ENCODE measurements at regions not wholly inside any gene's neighbourhood (a gene's known extent, or its start where the extent isn't known, plus 50 kb on each side); places are given as distances from the start of the nearest gene placed in this dataset.

- ChIA-PET POLR2A (no interaction called here), CTCF (no interaction called here)
- H3K4me3 ChIP-seq (ENCODE audit: low read depth, low read length) = no peak overlapping the region
- no peaks in the 10 kb centered on the region for H3K36me3 ChIP-seq (ENCODE audit: control insufficient read depth in 2 of 2, insufficient read depth in 1 of 2, low read length in 2 of 2)
- no peaks in the 10 kb centered on the region for H3K9me3 ChIP-seq (ENCODE audit: control insufficient read depth, insufficient read depth, low read depth, low read length)
- no peak overlapping the region for H3K27ac ChIP-seq (ENCODE audit: extremely low read depth, low read depth, low read length)
- H3K4me1 ChIP-seq (ENCODE audit: control insufficient read depth, insufficient read depth, low read length) = no peaks in the 10 kb centered on the region
- TF ChIP-seq GFI1B (tag by site-specific recombination; IDR thresholded peaks at IDR 0.05) (no peak), PRDM1 (tag by site-specific recombination; IDR thresholded peaks at IDR 0.05) (no peak), RBAK (tag by site-specific recombination; IDR thresholded peaks at IDR 0.05) (no peak), ZNF626 (tag by site-specific recombination; IDR thresholded peaks at IDR 0.05) (no peak), ZNF302 (tag by site-specific recombination; IDR thresholded peaks at IDR 0.05; ENCODE audit: low read depth) (no peak), ZNF416 (tag by site-specific recombination; IDR thresholded peaks at IDR 0.05) (no peak), ZNF488 (tag by site-specific recombination; IDR thresholded peaks at IDR 0.05) (no peak), ZNF140 (tag by site-specific recombination; IDR thresholded peaks at IDR 0.05) (no peak), EGR2 (tag by site-specific recombination; IDR thresholded peaks at IDR 0.05; ENCODE audit: low read depth) (no peak), GLI4 (tag by site-specific recombination; IDR thresholded peaks at IDR 0.05) (no peak), GLI2 (tag by site-specific recombination; IDR thresholded peaks at IDR 0.05; ENCODE audit: borderline replicate concordance, low read depth) (no peak), ZNF548 (tag by site-specific recombination; IDR thresholded peaks at IDR 0.05) (no peak), ZNF624 (tag by site-specific recombination; IDR thresholded peaks at IDR 0.05) (no peak), ZNF776 (tag by site-specific recombination; IDR thresholded peaks at IDR 0.05; ENCODE audit: borderline replicate concordance) (no peak)
- TF ChIP-seq, protein P1, sequence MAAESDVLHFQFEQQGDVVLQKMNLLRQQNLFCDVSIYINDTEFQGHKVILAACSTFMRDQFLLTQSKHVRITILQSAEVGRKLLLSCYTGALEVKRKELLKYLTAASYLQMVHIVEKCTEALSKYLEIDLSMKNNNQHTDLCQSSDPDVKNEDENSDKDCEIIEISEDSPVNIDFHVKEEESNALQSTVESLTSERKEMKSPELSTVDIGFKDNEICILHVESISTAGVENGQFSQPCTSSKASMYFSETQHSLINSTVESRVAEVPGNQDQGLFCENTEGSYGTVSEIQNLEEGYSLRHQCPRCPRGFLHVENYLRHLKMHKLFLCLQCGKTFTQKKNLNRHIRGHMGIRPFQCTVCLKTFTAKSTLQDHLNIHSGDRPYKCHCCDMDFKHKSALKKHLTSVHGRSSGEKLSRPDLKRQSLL (tag by site-specific recombination; IDR thresholded peaks at IDR 0.05) = no peak
- TF ChIP-seq, protein P2, sequence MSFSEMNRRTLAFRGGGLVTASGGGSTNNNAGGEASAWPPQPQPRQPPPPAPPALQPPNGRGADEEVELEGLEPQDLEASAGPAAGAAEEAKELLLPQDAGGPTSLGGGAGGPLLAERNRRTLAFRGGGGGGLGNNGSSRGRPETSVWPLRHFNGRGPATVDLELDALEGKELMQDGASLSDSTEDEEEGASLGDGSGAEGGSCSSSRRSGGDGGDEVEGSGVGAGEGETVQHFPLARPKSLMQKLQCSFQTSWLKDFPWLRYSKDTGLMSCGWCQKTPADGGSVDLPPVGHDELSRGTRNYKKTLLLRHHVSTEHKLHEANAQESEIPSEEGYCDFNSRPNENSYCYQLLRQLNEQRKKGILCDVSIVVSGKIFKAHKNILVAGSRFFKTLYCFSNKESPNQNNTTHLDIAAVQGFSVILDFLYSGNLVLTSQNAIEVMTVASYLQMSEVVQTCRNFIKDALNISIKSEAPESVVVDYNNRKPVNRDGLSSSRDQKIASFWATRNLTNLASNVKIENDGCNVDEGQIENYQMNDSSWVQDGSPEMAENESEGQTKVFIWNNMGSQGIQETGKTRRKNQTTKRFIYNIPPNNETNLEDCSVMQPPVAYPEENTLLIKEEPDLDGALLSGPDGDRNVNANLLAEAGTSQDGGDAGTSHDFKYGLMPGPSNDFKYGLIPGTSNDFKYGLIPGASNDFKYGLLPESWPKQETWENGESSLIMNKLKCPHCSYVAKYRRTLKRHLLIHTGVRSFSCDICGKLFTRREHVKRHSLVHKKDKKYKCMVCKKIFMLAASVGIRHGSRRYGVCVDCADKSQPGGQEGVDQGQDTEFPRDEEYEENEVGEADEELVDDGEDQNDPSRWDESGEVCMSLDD (tag by site-specific recombination; IDR thresholded peaks at IDR 0.05) = no peak
Measured at GRCh38 chr2:123303731-123304130, 721.4 kb upstream of the CNTNAP5 start.
